ENCODE measurements at regions not wholly inside any gene's neighbourhood (a gene's known extent, or its start where the extent isn't known, plus 50 kb on each side); places are given as distances from the start of the nearest gene placed in this dataset.
A peak's percentile ranks its signal among the peaks of the same experiment; 100 is the strongest.
"Not testable (repeated sequence)": the region's sequence is repeated elsewhere in the genome, so short reads cannot be mapped to it uniquely, and the experiment has no call there.

- no peak for DNase-seq
These were observed 236.4 kb downstream of the VRK1 start for GRCh38 chr14:97033556-97034081.

GRCh38 chr14:97036086-97036852, 239.1 kb downstream of the VRK1 start:
- DNase-seq: no peak

GRCh38 chr14:97039717-97040363, 242.7 kb downstream of the VRK1 start:
- no peak for DNase-seq

- DNase-seq: no peak
These were observed 249.8 kb downstream of the VRK1 start for GRCh38 chr14:97046967-97047366.

GRCh38 chr14:97052001-97052400, 254.8 kb downstream of the VRK1 start:
- no peak for DNase-seq

GRCh38 chr14:97053941-97054340, 256.8 kb downstream of the VRK1 start:
- no peak for DNase-seq

- DNase-seq: no peak
These were observed 258.2 kb downstream of the VRK1 start for GRCh38 chr14:97055355-97055754.

- no peak for DNase-seq
These were observed 258.9 kb downstream of the VRK1 start for GRCh38 chr14:97056086-97056485.

GRCh38 chr14:97057238-97058073, 260.3 kb downstream of the VRK1 start:
- no peak for DNase-seq

- no peak for DNase-seq
These were observed 260.9 kb downstream of the VRK1 start for GRCh38 chr14:97058074-97058467.

- DNase-seq: no peak
These were observed 261.4 kb downstream of the VRK1 start for GRCh38 chr14:97058589-97058988.

- no peak for DNase-seq
These were observed 264.0 kb downstream of the VRK1 start for GRCh38 chr14:97061198-97061597.

- DNase-seq: no peak
These were observed 264.5 kb downstream of the VRK1 start for GRCh38 chr14:97061714-97062113.

- DNase-seq: no peak
These were observed 268.3 kb downstream of the VRK1 start for GRCh38 chr14:97065305-97066067.

- no peak for DNase-seq
These were observed 269.1 kb downstream of the VRK1 start for GRCh38 chr14:97066068-97066899.

- DNase-seq: not testable (repeated sequence)
These were observed 271.1 kb downstream of the VRK1 start for GRCh38 chr14:97068293-97068692.

GRCh38 chr14:97070259-97070658, 273.1 kb downstream of the VRK1 start:
- no peak for DNase-seq

GRCh38 chr14:97071177-97071576, 274.0 kb downstream of the VRK1 start:
- DNase-seq: no peak

GRCh38 chr14:97073622-97074021, 276.4 kb downstream of the VRK1 start:
- no peak for DNase-seq

- no peak for DNase-seq
These were observed 277.3 kb downstream of the VRK1 start for GRCh38 chr14:97074456-97074855.

- DNase-seq: no peak
These were observed 277.7 kb downstream of the VRK1 start for GRCh38 chr14:97074856-97075255.

- peak; percentile 46 for DNase-seq
These were observed 280.1 kb downstream of the VRK1 start for GRCh38 chr14:97077253-97077653.

All from right hindlimb (tissue), 1 donor.